Kidney (tissue), 13 donors: ENCODE measurements at regions not wholly inside any gene's neighbourhood (a gene's known extent, or its start where the extent isn't known, plus 50 kb on each side); places are given as distances from the start of the nearest gene placed in this dataset.
"Not testable (repeated sequence)": the region's sequence is repeated elsewhere in the genome, so short reads cannot be mapped to it uniquely, and the experiment has no call there.

Experiments used
- DNase-seq, 5 donors: peaks; one replicate each; pipeline ENCODE4 v3.0.0-alpha.2; 2013 to 2020
- FAIRE-seq: peaks from 2 replicates; lab custom pipeline; 2012; peaks lifted over from hg19 to GRCh38; lab: Jason Lieb, UNC
- H3K27ac ChIP-seq, 2 donors: one replicate each; pipeline ENCODE4 v1.7.0; 2013; ENCODE audit warnings: low read depth in 2 of 2, low read length in 2 of 2, inconsistent platforms in 1 of 2
- H3K27me3 ChIP-seq: one replicate; pipeline ENCODE4 v1.7.1; 2013; ENCODE audit warnings: low read length, inconsistent platforms; ENCODE audit not compliant: control insufficient read depth, insufficient read depth
- H3K36me3 ChIP-seq, 3 donors: one replicate each; pipeline versions ENCODE4 v1.7.0 to v1.7.1; 2013; ENCODE audit warnings: low read length in 3 of 3, control low read depth in 1 of 3, inconsistent platforms in 1 of 3; ENCODE audit not compliant: insufficient read depth in 3 of 3, control insufficient read depth in 2 of 3
- H3K4me1 ChIP-seq, 3 donors: one replicate each; pipeline versions ENCODE4 v1.7.0 to v1.7.1; 2013; ENCODE audit warnings: low read length in 3 of 3, inconsistent platforms in 1 of 3, low read depth in 1 of 3; ENCODE audit not compliant: control insufficient read depth in 2 of 3, insufficient read depth in 2 of 3
- H3K4me3 ChIP-seq, 3 donors: one replicate each; pipeline versions ENCODE4 v1.7.0 to v1.8.1; 2013; ENCODE audit warnings: low read length in 3 of 3, control low read depth in 1 of 3, inconsistent platforms in 1 of 3
- H3K9ac ChIP-seq, 3 donors: one replicate each; pipeline versions ENCODE4 v1.7.0 to v1.7.1; 2013; ENCODE audit warnings: low read length in 3 of 3, control low read depth in 1 of 3, inconsistent platforms in 1 of 3
- H3K9me3 ChIP-seq, 3 donors: one replicate each; pipeline versions ENCODE4 v1.7.0 to v1.7.1; 2013; ENCODE audit warnings: low read length in 3 of 3, control low read depth in 1 of 3, inconsistent platforms in 1 of 3; ENCODE audit not compliant: control insufficient read depth in 2 of 3, insufficient read depth in 1 of 3
- CTCF ChIP-seq: IDR thresholded peaks from 3 replicates; pipeline ENCODE4 v1.5.1; 2012; ENCODE audit warnings: mild to moderate bottlenecking, moderate library complexity, borderline replicate concordance; ENCODE audit not compliant: insufficient read depth; ENCODE audit errors: extremely low read depth
- intact Hi-C: fragments of 100-400 bp; cut with DNase I; formaldehyde crosslinking; loops from one replicate; pipeline ENCODE4 v1.11.1; 2022
- donor health status: control.
- donor health status: control.
- donor health status: control.
- donor health status: control.
- donor health status: control.
- donor health status: DM: yes; HTN: yes; CAD: no.
- donor health status: Normal renal cell carcinoma (clear cell type).

GRCh38 chr9:39550573-39550972 lies 195.1 kb downstream of the SPATA31A1 start:
- H3K9ac ChIP-seq, FAIRE-seq, H3K27me3 ChIP-seq, H3K27ac ChIP-seq, intact Hi-C loops, H3K4me1 ChIP-seq, H3K9me3 ChIP-seq, H3K36me3 ChIP-seq, DNase-seq, H3K4me3 ChIP-seq: not testable (repeated sequence)

- H3K36me3 ChIP-seq, H3K4me1 ChIP-seq, H3K27ac ChIP-seq, H3K27me3 ChIP-seq, H3K9me3 ChIP-seq, FAIRE-seq, H3K9ac ChIP-seq, intact Hi-C loops, H3K4me3 ChIP-seq, DNase-seq: not testable (repeated sequence)
Observed at GRCh38 chr9:39551544-39551943, 196.1 kb downstream of the SPATA31A1 start.

GRCh38 chr9:39552242-39552881 lies 196.9 kb downstream of the SPATA31A1 start:
- intact Hi-C loops, FAIRE-seq, DNase-seq: not testable (repeated sequence)

GRCh38 chr9:39554352-39554751 lies 198.9 kb downstream of the SPATA31A1 start:
- intact Hi-C loops, H3K9ac ChIP-seq, H3K9me3 ChIP-seq, H3K27ac ChIP-seq, H3K36me3 ChIP-seq, H3K27me3 ChIP-seq, DNase-seq, FAIRE-seq, H3K4me1 ChIP-seq, H3K4me3 ChIP-seq: not testable (repeated sequence)

More at GRCh38 chr9:39552242-39552881, 196.9 kb downstream of the SPATA31A1 start:
- H3K4me1 ChIP-seq, H3K9me3 ChIP-seq, H3K27ac ChIP-seq, H3K4me3 ChIP-seq, H3K36me3 ChIP-seq, H3K9ac ChIP-seq, H3K27me3 ChIP-seq: not testable (repeated sequence)

GRCh38 chr9:39559384-39559783 lies 203.9 kb downstream of the SPATA31A1 start:
- H3K36me3 ChIP-seq, H3K9me3 ChIP-seq, H3K27me3 ChIP-seq, H3K9ac ChIP-seq, FAIRE-seq, H3K27ac ChIP-seq, H3K4me1 ChIP-seq, H3K4me3 ChIP-seq, intact Hi-C loops: not testable (repeated sequence)
- peak; percentile 26 for TF ChIP-seq CTCF
- DNase-seq = peak in 1 of 5 donors; percentile 65

GRCh38 chr9:39566782-39567181 lies 211.3 kb downstream of the SPATA31A1 start:
- intact Hi-C loops, H3K27me3 ChIP-seq, H3K9ac ChIP-seq: not testable (repeated sequence)

GRCh38 chr9:39567396-39567795 lies 211.9 kb downstream of the SPATA31A1 start:
- H3K36me3 ChIP-seq, H3K4me1 ChIP-seq, H3K9ac ChIP-seq, H3K4me3 ChIP-seq, DNase-seq, intact Hi-C loops, H3K27me3 ChIP-seq, FAIRE-seq, H3K9me3 ChIP-seq, H3K27ac ChIP-seq: not testable (repeated sequence)

More at GRCh38 chr9:39566782-39567181, 211.3 kb downstream of the SPATA31A1 start:
- FAIRE-seq, DNase-seq, H3K36me3 ChIP-seq, H3K4me3 ChIP-seq, H3K4me1 ChIP-seq, H3K27ac ChIP-seq, H3K9me3 ChIP-seq: not testable (repeated sequence)

GRCh38 chr9:39568900-39569299 lies 213.4 kb downstream of the SPATA31A1 start:
- H3K4me1 ChIP-seq, H3K4me3 ChIP-seq, H3K36me3 ChIP-seq, DNase-seq, H3K27me3 ChIP-seq, intact Hi-C loops, H3K9ac ChIP-seq, H3K27ac ChIP-seq, H3K9me3 ChIP-seq, FAIRE-seq: not testable (repeated sequence)
